ENCODE measurements at regions not wholly inside any gene's neighbourhood (a gene's known extent, or its start where the extent isn't known, plus 50 kb on each side); places are given as distances from the start of the nearest gene placed in this dataset.
"Not testable (repeated sequence)": the region's sequence is repeated elsewhere in the genome, so short reads cannot be mapped to it uniquely, and the experiment has no call there.

GRCh38 chr6:103326760-103327757, 1532.7 kb downstream of the HACE1 start:
- DNase-seq: no peak
- TF ChIP-seq POLR2A (IDR thresholded peaks at IDR 0.05; ENCODE audit: low read length) (no peak), GATA1 (IDR thresholded peaks at IDR 0.05; ENCODE audit: low read depth, low read length) (no peak)

- DNase-seq: no peak
- TF ChIP-seq POLR2A (IDR thresholded peaks at IDR 0.05; ENCODE audit: low read length) (no peak), GATA1 (IDR thresholded peaks at IDR 0.05; ENCODE audit: low read depth, low read length) (no peak)
Observed at GRCh38 chr6:103313432-103313831, 1546.3 kb downstream of the HACE1 start.

GRCh38 chr6:103294376-103294775, 1565.3 kb downstream of the HACE1 start:
- not testable (repeated sequence) for DNase-seq

- DNase-seq: no peak
- no peak for TF ChIP-seq POLR2A (IDR thresholded peaks at IDR 0.05; ENCODE audit: low read length)
- TF ChIP-seq GATA1 (IDR thresholded peaks at IDR 0.05; ENCODE audit: low read depth, low read length): no peak
Observed at GRCh38 chr6:103284835-103285234, 1574.9 kb downstream of the HACE1 start.

GRCh38 chr6:103280417-103280816, 1579.3 kb downstream of the HACE1 start:
- DNase-seq: no peak
- TF ChIP-seq POLR2A (IDR thresholded peaks at IDR 0.05; ENCODE audit: low read length) (no peak), GATA1 (IDR thresholded peaks at IDR 0.05; ENCODE audit: low read depth, low read length) (no peak)

- no peak for DNase-seq
- TF ChIP-seq POLR2A (IDR thresholded peaks at IDR 0.05; ENCODE audit: low read length): no peak
- no peak for TF ChIP-seq GATA1 (IDR thresholded peaks at IDR 0.05; ENCODE audit: low read depth, low read length)
Observed at GRCh38 chr6:103277936-103278335, 1581.8 kb downstream of the HACE1 start.

GRCh38 chr6:103273048-103273447, 1586.7 kb downstream of the HACE1 start:
- no peak for TF ChIP-seq POLR2A (IDR thresholded peaks at IDR 0.05; ENCODE audit: low read length)
- TF ChIP-seq GATA1 (IDR thresholded peaks at IDR 0.05; ENCODE audit: low read depth, low read length): no peak
- DNase-seq: no peak

GRCh38 chr6:103269581-103269980, 1590.1 kb downstream of the HACE1 start:
- TF ChIP-seq POLR2A (IDR thresholded peaks at IDR 0.05; ENCODE audit: low read length) (no peak), GATA1 (IDR thresholded peaks at IDR 0.05; ENCODE audit: low read depth, low read length) (no peak)
- no peak for DNase-seq

GRCh38 chr6:103268335-103268734, 1591.4 kb downstream of the HACE1 start:
- TF ChIP-seq POLR2A (IDR thresholded peaks at IDR 0.05; ENCODE audit: low read length): no peak
- TF ChIP-seq GATA1 (IDR thresholded peaks at IDR 0.05; ENCODE audit: low read depth, low read length): no peak
- DNase-seq: no peak

GRCh38 chr6:103264020-103264419, 1595.7 kb downstream of the HACE1 start:
- peak in 1 of 2 experiments; percentile 1 for DNase-seq
- TF ChIP-seq POLR2A (IDR thresholded peaks at IDR 0.05; ENCODE audit: low read length): no peak
- no peak for TF ChIP-seq GATA1 (IDR thresholded peaks at IDR 0.05; ENCODE audit: low read depth, low read length)

GRCh38 chr6:103255132-103255531, 1604.6 kb downstream of the HACE1 start:
- no peak for DNase-seq
- TF ChIP-seq GATA1 (IDR thresholded peaks at IDR 0.05; ENCODE audit: low read depth, low read length) (no peak), POLR2A (IDR thresholded peaks at IDR 0.05; ENCODE audit: low read length) (no peak)

GRCh38 chr6:103236923-103237322, 1622.8 kb downstream of the HACE1 start:
- DNase-seq: no peak
- TF ChIP-seq POLR2A (IDR thresholded peaks at IDR 0.05; ENCODE audit: low read length): no peak
- TF ChIP-seq GATA1 (IDR thresholded peaks at IDR 0.05; ENCODE audit: low read depth, low read length): no peak

- no peak for DNase-seq
- TF ChIP-seq POLR2A (IDR thresholded peaks at IDR 0.05; ENCODE audit: low read length) (no peak), GATA1 (IDR thresholded peaks at IDR 0.05; ENCODE audit: low read depth, low read length) (no peak)
Observed at GRCh38 chr6:103231181-103231580, 1628.5 kb downstream of the HACE1 start.

GRCh38 chr6:103215847-103216246, 1643.9 kb downstream of the HACE1 start:
- no peak for DNase-seq
- TF ChIP-seq POLR2A (IDR thresholded peaks at IDR 0.05; ENCODE audit: low read length): no peak
- no peak for TF ChIP-seq GATA1 (IDR thresholded peaks at IDR 0.05; ENCODE audit: low read depth, low read length)

- no peak for DNase-seq
- TF ChIP-seq POLR2A (IDR thresholded peaks at IDR 0.05; ENCODE audit: low read length): no peak
- TF ChIP-seq GATA1 (IDR thresholded peaks at IDR 0.05; ENCODE audit: low read depth, low read length): no peak
Observed at GRCh38 chr6:103210686-103211085, 1649.0 kb downstream of the HACE1 start.
